GM18511 (cell line): ENCODE measurements at regions not wholly inside any gene's neighbourhood (a gene's known extent, or its start where the extent isn't known, plus 50 kb on each side); places are given as distances from the start of the nearest gene placed in this dataset.
"Not testable (repeated sequence)": the region's sequence is repeated elsewhere in the genome, so short reads cannot be mapped to it uniquely, and the experiment has no call there.

Experiments
- ATAC-seq: cut with Tn5 transposase; IDR thresholded peaks from one replicate; pipeline ENCODE4 v1.9.1; 2021; ENCODE audit warnings: mild to moderate bottlenecking, moderate library complexity; ENCODE audit not compliant: unreplicated experiment

- ATAC-seq: no peak
These were observed 496.9 kb upstream of the C16orf82 start for GRCh38 chr16:26569793-26570192.

GRCh38 chr16:26578748-26579147 is 488.0 kb upstream of the C16orf82 start:
- no peak for ATAC-seq

GRCh38 chr16:26583803-26584202 is 482.9 kb upstream of the C16orf82 start:
- no peak for ATAC-seq

- ATAC-seq: no peak
These were observed 473.0 kb upstream of the C16orf82 start for GRCh38 chr16:26593700-26594099.

GRCh38 chr16:26594666-26595065 is 472.1 kb upstream of the C16orf82 start:
- no peak for ATAC-seq

GRCh38 chr16:26595199-26595598 is 471.5 kb upstream of the C16orf82 start:
- no peak for ATAC-seq

GRCh38 chr16:26596033-26596432 is 470.7 kb upstream of the C16orf82 start:
- not testable (repeated sequence) for ATAC-seq

- ATAC-seq: no peak
These were observed 468.7 kb upstream of the C16orf82 start for GRCh38 chr16:26598061-26598460.

- ATAC-seq: no peak
These were observed 467.5 kb upstream of the C16orf82 start for GRCh38 chr16:26598998-26599784.

- ATAC-seq: no peak
These were observed 467.0 kb upstream of the C16orf82 start for GRCh38 chr16:26599785-26600104.

GRCh38 chr16:26601335-26601734 is 465.4 kb upstream of the C16orf82 start:
- no peak for ATAC-seq

- no peak for ATAC-seq
These were observed 461.0 kb upstream of the C16orf82 start for GRCh38 chr16:26605626-26606271.

GRCh38 chr16:26606381-26607150 is 460.2 kb upstream of the C16orf82 start:
- no peak for ATAC-seq

- ATAC-seq: no peak
These were observed 452.4 kb upstream of the C16orf82 start for GRCh38 chr16:26614237-26614841.

GRCh38 chr16:26623442-26623841 is 443.3 kb upstream of the C16orf82 start:
- no peak for ATAC-seq

GRCh38 chr16:26627958-26628357 is 438.8 kb upstream of the C16orf82 start:
- no peak for ATAC-seq

GRCh38 chr16:26631365-26631764 is 435.4 kb upstream of the C16orf82 start:
- not testable (repeated sequence) for ATAC-seq

GRCh38 chr16:26642047-26642664 is 424.6 kb upstream of the C16orf82 start:
- no peak for ATAC-seq

- no peak for ATAC-seq
These were observed 423.2 kb upstream of the C16orf82 start for GRCh38 chr16:26643519-26643918.

GRCh38 chr16:26644912-26645543 is 421.7 kb upstream of the C16orf82 start:
- no peak for ATAC-seq
